ENCODE measurements at regions not wholly inside any gene's neighbourhood (a gene's known extent, or its start where the extent isn't known, plus 50 kb on each side); places are given as distances from the start of the nearest gene placed in this dataset.

GRCh38 chr11:70642266-70642665 lies 243.9 kb downstream of the CTTN start:
- TF ChIP-seq, protein P1, sequence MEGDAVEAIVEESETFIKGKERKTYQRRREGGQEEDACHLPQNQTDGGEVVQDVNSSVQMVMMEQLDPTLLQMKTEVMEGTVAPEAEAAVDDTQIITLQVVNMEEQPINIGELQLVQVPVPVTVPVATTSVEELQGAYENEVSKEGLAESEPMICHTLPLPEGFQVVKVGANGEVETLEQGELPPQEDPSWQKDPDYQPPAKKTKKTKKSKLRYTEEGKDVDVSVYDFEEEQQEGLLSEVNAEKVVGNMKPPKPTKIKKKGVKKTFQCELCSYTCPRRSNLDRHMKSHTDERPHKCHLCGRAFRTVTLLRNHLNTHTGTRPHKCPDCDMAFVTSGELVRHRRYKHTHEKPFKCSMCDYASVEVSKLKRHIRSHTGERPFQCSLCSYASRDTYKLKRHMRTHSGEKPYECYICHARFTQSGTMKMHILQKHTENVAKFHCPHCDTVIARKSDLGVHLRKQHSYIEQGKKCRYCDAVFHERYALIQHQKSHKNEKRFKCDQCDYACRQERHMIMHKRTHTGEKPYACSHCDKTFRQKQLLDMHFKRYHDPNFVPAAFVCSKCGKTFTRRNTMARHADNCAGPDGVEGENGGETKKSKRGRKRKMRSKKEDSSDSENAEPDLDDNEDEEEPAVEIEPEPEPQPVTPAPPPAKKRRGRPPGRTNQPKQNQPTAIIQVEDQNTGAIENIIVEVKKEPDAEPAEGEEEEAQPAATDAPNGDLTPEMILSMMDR (IDR thresholded peaks at IDR 0.05; ENCODE audit: low read depth, low read length), result no peak
- TF ChIP-seq POLR2A (IDR thresholded peaks at IDR 0.05; ENCODE audit: extremely low read depth, insufficient read length), result no peak
- TF ChIP-seq MAX (IDR thresholded peaks at IDR 0.05; ENCODE audit: low read depth, low read length), result no peak
- TF ChIP-seq MYC (IDR thresholded peaks at IDR 0.05; ENCODE audit: low read depth, low read length), result no peak

Data from NB4 (cell line).